ENCODE measurements at regions not wholly inside any gene's neighbourhood (a gene's known extent, or its start where the extent isn't known, plus 50 kb on each side); places are given as distances from the start of the nearest gene placed in this dataset.

DNA sequence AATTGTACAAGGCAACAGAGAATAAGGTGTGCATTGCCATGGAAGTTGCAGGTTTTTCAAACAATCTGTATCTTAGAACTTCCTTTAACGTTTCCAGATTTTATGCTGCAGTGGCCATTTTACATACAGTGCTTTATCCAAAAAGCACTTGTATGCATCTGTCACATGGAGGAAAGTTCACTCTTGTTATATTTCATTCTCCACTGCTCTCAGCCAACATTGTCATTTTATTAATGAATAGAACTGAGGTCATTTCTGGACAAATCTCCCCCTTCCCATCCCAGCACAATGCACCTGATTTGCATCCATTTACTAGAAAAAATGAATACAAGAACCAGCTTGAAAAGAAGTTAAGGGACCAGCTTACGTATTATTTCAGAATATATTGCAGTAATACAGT is 342.0 kb downstream of the USP25 start:
- no peak for DNase-seq (ENCODE audit: low read depth in 1 of 2, low spot score in 1 of 2)

DNA sequence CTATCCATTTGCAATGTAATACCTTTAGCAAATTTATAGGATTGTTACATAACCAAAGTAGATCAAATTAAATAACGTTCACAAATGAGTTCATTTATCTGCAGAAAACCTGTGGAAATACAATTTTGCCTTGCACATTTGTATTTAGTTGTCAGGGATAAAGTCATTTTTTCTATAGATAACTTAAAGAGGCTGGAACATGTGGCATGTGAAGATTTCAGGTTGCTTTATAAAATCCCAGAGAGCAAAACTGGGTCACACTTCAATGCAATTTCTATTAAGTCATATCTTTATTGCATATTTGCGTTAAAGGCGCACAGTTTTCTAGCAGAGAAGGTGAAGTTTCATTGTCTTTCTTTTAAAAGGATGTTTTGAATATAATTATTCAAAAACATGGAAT is 342.4 kb downstream of the USP25 start:
- DNase-seq (ENCODE audit: low read depth in 1 of 2, low spot score in 1 of 2), result no peak

DNA sequence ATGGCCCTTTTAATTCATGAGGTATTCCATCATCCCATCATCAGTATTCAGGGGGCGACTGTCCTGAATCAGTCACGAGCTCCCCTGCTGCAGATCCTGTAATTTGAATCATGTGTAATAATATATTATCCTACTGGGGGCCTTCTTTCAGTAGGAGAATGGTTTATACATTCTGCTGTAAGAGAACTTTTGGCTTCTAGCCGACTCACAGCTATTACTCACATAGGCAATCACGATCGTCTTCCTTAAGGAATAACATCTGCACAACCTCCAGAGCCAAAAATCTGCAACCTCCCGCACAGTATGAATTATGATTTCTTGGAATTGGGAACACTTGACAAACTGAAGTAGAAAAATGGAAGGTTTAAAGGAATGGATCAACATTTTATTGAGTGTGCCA is 343.0 kb downstream of the USP25 start:
- no peak for DNase-seq (ENCODE audit: low read depth in 1 of 2, low spot score in 1 of 2)

DNA sequence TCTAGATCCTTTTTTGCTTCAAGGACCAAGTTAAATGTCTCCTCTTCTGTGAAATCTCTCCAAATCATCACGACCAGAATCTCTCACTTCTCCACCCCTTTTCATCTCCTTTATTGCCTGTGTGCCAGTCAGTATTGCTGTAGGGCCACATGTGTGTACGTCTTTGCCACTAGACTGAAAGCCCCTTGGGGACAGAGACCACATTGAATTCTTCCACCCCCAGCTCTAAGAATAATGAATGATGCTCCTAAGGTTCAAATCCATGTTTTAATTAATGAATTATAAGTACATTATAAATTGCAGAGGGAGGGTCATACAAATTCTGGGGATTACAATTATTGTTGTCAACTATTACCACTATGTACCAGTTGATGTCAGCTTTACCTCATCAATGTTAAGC is 343.8 kb downstream of the USP25 start:
- no peak for DNase-seq (ENCODE audit: low read depth in 1 of 2, low spot score in 1 of 2)

DNA sequence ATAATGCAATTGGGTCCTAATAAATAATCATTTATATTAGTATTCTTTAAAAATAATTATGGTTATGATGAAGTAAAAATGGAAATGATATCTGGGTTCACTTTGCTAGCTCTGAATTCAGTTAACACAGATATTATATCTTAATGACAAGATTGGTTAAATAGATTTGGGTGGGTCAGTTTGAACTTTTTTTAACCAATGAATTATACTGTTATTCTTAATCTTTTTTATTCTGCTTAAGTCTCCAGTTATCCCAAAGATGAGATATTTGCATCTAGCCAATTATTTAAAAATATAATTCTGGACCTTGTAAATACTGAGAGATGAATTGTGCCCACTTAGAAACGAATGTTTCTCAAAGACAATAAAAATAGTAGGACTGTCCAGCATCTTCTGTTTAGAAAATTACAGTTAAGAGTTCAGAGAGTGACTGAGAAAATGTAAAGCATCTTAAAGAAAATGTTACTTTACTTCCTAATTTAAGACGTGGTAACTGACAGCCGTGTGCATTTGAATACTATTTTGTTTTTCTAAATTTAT is 345.2 kb downstream of the USP25 start:
- DNase-seq (ENCODE audit: low read depth in 1 of 2, low spot score in 1 of 2), result no peak

DNA sequence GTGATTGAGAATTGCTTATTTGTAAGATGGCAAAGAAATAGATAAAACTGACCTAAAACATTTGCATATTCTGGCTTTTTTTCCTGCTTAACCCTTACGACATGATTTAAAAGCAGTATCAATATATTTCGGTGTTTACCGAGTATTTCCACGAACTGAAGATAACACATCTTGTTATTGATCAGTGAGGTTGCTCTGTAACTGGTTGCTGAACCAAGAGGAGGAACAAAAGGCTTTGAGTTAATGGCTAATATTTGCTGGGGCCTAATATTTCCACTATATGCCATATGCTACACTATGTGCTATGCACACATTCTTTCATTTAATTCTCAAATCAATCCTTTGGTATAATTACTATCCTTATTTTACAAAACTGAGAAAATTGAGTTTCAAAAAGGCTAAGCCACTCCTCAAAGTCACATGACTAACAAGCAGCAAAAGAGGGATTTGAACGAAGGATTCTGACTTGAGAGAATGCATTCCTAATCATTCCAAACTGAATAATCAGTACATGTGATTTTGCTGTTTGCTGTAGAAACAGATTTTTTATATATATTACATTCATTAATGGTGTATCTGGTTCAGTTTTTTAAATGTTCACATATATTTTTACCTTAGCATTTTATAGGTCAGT is 346.0 kb downstream of the USP25 start:
- no peak for DNase-seq (ENCODE audit: low read depth in 1 of 2, low spot score in 1 of 2)

DNA sequence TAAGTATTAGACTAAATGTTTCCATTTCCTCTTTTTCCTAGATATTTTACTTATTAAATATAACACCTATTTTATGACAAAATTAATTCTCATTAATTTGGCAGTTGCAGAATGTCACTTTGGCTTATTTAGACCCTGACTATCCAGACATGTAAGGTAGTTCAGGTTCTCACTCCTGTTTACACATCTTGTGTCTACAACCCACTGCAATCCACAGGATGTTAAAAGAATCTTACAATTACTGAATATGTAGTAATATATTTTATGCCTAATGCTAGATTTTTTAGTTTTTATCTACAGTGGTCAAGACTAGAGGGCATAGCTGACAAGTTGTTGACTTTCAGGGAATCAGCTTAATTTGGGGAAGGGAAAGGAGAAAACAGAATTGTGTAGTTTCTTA is 346.7 kb downstream of the USP25 start:
- no peak for DNase-seq (ENCODE audit: low read depth in 1 of 2, low spot score in 1 of 2)

DNA sequence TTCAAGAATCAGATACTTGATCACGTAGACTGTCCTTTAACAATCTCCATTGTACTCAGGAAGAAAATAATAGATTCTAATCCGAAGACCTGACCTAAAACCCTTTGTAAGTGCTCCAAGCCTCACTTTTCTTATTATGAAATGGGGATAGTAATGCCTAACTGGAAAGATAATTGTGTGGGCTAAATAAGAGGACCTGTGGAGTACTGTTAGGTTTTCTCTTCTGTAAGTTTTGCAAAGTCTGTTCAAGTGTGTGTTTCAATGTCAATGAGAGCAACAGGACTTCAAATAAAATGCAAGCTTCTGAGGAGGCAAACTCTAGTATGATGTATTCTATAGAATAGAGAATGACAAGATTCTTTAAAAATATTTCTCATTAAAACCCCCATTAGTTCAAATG is 348.6 kb downstream of the USP25 start:
- no peak for DNase-seq (ENCODE audit: low read depth in 1 of 2, low spot score in 1 of 2)

DNA sequence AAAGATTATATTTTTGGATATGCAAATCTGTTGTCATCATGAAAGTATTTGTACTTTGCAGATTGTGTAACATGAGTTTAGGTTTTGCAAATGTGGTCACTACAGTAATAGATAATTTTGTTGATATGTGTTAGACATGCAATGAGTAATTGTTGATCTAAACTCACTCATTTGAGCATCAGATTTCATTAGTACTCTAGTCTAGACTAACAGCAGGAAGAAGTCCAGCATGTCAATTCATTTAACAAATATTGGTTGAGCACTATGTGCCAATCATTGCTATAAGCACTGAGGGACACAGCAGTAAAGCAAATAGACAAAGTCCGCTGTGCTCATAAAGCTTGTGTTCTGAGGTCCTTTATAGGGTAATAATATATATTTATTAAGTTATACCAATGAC is 350.0 kb downstream of the USP25 start:
- no peak for DNase-seq (ENCODE audit: low read depth in 1 of 2, low spot score in 1 of 2)

DNA sequence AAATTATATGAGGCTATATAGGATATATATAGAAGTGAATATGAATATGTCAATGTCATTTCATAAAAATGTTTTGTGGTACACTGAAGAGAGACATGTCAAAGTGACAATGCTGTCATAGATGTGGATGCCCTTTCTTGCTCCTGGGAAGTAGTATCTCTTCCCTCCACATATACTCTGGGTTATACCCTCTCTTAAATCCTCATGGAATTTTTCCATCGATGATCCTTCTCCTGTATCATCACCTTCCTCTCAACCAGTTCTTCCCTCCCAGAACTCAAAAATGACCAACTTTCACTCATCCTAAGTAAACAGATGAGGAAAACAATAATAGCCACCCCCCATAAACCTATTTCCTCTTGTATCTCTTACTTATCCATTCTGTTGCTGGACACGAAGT is 351.5 kb downstream of the USP25 start:
- no peak for DNase-seq (ENCODE audit: low read depth in 1 of 2, low spot score in 1 of 2)

DNA sequence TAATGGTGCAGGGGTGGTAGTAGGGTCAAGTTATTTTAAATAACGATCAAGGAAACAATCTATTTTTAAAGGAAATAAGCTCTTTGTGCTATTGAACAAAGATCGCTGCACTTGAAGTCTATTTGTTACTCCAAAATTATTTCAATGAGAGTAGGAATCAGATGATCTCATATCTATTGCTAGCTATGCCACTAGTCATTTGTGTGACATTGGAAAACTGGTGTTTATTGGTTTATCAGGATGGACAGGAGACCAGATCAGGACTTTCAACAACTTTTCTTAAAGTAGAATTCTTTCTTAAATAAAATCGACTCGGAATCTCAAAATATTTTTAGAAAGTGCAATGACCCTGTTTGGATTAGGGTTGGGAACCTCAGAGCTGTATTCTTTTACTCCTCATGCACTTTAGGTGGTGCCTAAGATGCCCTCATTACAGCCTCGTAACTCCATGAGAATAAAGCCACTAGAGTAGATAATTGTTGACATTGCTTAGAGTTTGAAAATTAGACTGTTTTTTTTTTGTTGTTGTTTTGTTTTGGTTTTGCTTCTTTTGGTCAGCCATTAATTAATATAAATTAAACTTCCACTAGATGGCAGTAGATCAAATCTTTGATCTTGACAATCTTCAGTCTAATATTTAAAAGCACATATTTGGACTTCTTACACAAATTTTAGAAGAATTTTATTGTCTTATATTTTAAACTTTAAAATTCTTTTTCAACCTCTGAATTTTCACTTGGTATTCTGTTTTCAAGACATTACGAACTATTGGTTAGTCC is 352.4 kb downstream of the USP25 start:
- DNase-seq (ENCODE audit: low read depth in 1 of 2, low spot score in 1 of 2), result no peak

DNA sequence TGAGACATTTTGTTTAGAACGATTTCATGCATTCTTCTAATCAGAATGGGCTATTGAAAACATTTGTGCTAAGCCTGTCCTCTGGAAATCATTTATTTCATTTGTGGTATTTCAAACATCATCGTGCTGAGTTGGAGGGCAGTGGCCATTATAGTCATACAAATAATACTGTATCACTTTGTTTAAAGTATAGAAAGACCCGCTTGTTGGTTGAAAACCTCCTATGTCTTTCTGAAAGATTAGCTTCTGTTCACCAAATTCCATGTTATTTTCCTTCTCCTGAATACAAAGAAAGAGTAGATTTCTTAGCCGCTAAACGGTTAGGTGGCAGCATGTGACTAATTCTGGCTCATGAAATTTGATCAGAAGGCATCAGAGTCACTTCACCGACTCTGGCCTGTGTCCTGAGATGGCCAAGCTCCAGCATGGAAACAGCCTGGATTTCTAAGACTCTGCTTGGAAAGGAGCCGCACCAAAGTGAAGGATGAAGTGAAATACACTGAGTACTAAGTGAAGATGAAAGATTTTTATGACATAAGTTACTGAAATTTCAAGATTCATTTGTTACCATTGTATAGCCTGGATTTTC is 355.1 kb downstream of the USP25 start:
- DNase-seq (ENCODE audit: low read depth in 1 of 2, low spot score in 1 of 2), result no peak

DNA sequence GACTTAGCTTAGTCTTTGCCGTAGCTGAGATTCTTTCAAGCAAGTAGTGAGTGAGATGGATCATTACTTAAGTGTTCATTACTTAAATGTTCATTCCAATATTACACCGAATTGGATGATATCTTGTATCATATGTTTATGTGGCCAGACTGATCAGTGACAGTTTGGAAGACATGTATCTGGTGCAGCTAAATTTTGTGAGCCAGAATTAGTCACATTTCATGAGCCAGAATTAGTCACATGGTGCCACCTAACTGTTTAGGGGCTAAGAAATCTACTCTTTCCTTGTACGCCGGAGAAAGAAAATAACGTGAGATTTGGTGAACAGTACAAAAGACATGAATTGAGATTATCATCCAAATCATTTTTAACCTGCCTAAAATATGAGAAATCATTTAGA is 355.6 kb downstream of the USP25 start:
- no peak for DNase-seq (ENCODE audit: low read depth in 1 of 2, low spot score in 1 of 2)

DNA sequence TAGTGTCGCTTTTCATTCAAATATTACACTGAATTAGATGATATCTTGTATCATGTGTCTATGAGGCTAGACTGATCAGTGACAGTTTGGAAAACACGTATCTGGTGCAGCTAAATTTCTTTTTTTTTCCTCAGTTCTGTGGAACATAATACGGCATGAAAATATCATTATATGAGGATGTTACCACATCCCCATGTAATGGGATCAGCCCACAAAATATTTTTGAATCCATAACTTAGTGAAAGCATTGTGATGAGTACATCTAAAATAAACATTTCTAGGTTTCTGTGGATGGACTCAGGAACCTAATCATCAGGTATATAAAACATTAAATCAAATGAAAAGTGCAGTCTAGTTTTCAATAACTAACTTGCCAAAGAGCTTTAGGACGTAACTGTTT is 356.3 kb downstream of the USP25 start:
- no peak for DNase-seq (ENCODE audit: low read depth in 1 of 2, low spot score in 1 of 2)

DNA sequence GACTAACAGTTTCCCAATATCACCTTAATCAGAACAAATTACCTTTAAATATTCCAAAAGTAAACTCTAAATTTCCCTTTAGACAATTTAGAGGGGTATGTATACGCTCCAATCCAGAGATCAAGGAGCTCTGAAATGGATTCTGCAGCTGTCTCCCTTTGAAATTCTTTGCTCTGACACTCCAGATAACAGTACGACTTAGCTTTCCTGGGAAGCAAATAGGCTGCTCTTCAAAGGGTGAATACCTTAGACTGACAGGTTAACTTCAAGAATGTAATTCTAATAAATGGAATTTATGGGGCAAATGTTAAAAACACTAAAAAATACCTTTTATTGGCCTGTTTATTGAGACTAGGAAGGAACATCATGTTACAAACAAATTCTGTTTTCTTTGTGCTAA is 357.2 kb downstream of the USP25 start:
- DNase-seq (ENCODE audit: low read depth in 1 of 2, low spot score in 1 of 2), result no peak

DNA sequence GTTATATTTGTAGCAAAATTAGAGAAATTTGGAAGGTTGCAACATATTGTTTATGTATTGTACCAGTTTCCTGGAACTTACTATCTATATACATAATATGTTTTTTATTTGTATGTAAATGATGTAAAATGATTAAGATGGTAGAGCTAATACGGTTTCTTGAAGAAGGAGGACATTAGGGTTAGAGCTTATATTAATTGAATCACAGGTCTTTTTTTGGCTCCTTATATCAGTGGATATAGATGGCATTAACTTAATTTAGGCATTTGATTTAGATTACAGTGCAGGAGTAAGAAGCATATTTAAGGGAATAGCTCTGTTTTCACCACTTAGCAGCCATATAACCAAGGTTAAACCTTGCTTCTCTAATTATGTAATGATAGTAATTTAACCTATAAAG is 357.7 kb downstream of the USP25 start:
- no peak for DNase-seq (ENCODE audit: low read depth in 1 of 2, low spot score in 1 of 2)

DNA sequence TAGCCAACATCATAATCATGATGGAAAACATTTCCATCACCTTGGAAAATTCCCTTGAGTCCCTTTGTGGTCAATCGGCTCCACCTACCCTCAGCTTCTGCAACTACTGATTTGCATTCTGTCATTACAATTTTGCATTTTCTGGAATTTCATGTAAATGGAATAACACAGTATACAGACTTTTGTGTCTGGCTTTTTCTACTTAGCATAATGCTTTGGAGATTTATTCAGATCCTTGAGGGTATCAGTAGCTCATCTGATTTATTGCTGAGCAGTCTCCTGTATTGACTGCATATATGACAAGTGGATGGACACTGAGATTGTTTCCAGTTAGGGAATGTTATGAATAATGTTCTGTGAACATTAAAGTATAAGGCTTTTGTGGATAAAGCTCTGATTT is 358.3 kb downstream of the USP25 start:
- no peak for DNase-seq (ENCODE audit: low read depth in 1 of 2, low spot score in 1 of 2)

DNA sequence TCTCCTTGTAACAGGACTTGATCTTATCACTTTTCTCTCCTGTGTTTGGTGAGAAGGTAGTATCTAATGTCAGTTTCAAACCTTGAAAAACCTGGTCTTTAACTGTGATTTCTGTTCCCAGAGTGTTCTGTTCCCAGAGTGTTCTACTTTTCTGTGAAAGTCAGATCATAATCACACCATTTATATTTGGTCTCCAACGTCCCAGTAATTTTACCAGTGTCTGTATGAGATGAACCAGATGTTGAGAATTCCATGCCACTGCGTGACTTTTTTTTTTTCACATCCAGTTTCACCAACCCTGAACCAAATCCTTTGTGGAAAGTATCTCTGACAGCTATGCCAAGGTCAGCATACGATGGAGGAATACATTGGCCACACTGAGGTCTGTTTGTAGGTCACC is 365.2 kb downstream of the USP25 start:
- DNase-seq (ENCODE audit: low read depth in 1 of 2, low spot score in 1 of 2), result no peak

DNA sequence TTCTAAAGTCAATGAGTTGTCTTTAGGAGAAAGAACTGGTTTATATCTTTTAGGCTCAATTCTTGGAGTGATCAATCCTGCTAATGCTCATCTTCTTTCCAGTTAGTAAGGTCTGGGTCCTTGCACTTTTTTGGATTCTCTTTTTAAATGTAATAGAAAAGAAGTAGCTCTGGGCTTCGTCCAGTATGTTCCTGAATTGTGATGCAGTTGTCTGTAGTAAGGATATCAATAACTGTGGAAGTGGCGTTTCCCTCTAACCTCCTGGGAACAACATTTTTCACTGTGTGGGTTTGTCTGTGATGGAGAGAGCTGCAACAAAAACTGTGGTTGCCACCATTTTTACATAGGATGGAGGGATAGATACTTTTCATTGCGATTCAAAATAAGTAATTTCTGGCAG is 367.2 kb downstream of the USP25 start:
- DNase-seq (ENCODE audit: low read depth in 1 of 2, low spot score in 1 of 2), result no peak

DNA sequence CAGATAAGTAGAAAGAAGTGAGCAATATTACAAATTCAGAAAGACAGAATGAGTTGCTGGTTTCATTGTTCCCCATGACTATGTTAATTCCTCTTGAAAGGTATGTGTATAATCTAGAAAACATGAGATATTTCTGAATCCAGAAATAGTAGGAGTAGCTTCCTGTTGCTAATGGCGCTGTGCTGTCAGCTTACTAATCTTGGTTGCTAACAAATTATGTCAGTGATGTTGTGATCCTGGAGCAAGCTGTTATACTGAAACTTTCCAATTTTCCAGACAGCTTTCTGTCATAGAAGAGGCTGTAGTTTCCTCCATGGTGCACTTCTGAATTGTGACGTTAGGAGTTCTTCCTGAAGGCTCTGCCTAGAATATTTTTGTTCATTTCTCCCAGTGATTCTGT is 372.3 kb downstream of the USP25 start:
- DNase-seq (ENCODE audit: low read depth in 1 of 2, low spot score in 1 of 2), result no peak

DNA sequence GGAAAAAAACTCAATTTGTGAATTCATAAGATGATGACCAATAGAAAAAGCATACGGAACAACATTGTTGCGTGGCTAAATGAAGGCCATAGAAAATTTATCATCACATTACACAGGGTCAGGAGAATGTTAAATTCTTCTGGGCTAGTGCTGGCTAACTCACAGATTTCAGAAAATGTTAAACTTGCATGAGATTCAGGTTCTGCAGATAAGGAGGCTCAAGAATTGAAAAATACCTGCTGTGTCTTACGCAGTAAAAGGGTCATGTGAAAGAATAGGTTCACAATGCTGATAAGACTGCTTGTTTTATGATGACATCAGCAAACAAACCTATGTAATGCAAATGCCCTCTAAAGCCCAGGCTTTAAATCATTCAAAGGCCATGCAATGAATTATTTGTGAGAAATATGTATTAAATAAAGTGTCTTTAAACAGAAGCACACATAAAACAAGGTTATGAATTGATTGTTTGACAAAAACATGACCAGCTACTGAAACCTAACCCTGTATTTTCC is 378.8 kb downstream of the USP25 start:
- DNase-seq (ENCODE audit: low read depth in 1 of 2, low spot score in 1 of 2), result no peak

DNA sequence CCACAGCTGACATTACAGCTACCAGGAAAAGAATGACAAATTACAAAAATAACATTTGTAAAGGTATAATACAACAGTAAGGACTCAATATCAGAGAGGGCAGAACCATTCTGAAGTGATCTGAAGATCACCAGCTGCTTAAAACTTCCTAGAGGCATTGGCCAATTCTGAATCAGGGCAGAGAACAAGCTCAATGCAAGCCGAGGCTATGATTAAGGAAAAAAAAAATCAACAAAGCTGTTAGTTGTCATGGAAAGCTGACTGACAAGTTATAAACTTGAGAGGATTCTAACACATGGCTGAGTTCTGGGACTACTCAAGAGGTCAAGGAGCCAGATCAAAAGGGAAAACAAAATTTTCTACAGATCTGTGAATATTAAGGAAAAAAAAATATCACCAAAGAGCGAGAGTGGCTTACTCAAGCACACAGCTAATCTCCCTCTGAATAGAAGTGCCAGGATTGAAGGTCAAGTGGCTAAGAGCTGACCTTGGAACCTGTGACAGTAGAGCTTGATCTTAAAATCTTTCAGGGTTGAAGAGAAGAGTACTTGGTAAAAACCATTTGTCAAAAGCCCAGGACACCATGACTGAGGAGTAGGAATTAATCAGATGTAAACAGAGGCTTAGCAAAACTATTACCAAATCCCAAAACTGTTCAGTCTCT is 383.4 kb downstream of the USP25 start:
- DNase-seq (ENCODE audit: low read depth in 1 of 2, low spot score in 1 of 2), result no peak
